ENCODE measurements at regions not wholly inside any gene's neighbourhood (a gene's known extent, or its start where the extent isn't known, plus 50 kb on each side); places are given as distances from the start of the nearest gene placed in this dataset.

DNA sequence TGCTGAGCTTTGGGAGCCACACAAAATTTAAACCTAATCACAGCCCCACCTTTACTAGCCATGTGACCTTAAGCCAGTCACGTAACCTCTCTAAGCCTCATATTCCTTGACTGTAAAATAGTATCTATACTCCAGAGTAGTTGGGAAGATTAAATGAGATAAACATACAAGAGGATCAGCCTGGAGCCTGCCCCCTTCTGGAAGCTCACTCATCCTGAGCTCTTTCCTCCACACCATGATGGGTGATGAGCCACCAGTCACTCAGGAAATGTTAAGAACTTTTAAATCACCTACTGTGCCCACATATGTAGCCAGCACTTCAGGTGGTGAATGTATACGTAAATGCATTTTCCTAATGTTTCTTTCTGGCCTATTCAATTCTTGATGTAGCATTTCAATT, 195.9 kb upstream of the DDX18 start:
- no peak for DNase-seq (ENCODE audit: low spot score)
- Histone ChIP-seq H3K27ac (ENCODE audit: low read depth in 1 of 2, low read length in 2 of 2) (no peak overlapping the region), H3K9me3 (ENCODE audit: control insufficient read depth in 4 of 4, low read length in 3 of 4) (no peaks in the 10 kb centered on the region), H3K4me1 (ENCODE audit: control insufficient read depth in 4 of 4, insufficient read depth in 4 of 4, low read length in 3 of 4) (no peaks in the 10 kb centered on the region), H3K4me3 (ENCODE audit: low read depth in 1 of 3, low read length in 3 of 3) (no peak overlapping the region), H3K27me3 (ENCODE audit: control insufficient read depth in 4 of 4, insufficient read depth in 4 of 4, low read length in 3 of 4) (no peaks in the 10 kb centered on the region), H3K36me3 (ENCODE audit: control insufficient read depth in 4 of 4, insufficient read depth in 3 of 4, low read depth in 1 of 4, low read length in 3 of 4) (no peaks in the 10 kb centered on the region), H3K9ac (ENCODE audit: low read depth in 1 of 2, low read length in 2 of 2) (no peak overlapping the region)
- WGBS = 87% methylated on average over 2 of the region's 2 CpGs
- TF ChIP-seq, protein P1, sequence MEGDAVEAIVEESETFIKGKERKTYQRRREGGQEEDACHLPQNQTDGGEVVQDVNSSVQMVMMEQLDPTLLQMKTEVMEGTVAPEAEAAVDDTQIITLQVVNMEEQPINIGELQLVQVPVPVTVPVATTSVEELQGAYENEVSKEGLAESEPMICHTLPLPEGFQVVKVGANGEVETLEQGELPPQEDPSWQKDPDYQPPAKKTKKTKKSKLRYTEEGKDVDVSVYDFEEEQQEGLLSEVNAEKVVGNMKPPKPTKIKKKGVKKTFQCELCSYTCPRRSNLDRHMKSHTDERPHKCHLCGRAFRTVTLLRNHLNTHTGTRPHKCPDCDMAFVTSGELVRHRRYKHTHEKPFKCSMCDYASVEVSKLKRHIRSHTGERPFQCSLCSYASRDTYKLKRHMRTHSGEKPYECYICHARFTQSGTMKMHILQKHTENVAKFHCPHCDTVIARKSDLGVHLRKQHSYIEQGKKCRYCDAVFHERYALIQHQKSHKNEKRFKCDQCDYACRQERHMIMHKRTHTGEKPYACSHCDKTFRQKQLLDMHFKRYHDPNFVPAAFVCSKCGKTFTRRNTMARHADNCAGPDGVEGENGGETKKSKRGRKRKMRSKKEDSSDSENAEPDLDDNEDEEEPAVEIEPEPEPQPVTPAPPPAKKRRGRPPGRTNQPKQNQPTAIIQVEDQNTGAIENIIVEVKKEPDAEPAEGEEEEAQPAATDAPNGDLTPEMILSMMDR (IDR thresholded peaks at IDR 0.05; ENCODE audit: low read depth, low read length, missing input control) = no peak
- TF ChIP-seq YY1 (IDR thresholded peaks at IDR 0.05) (no peak), TAF1 (conservative IDR thresholded peaks at IDR 0.05) (no peak), RXRA (IDR thresholded peaks at IDR 0.05) (no peak), JUND (IDR thresholded peaks at IDR 0.05) (no peak), GABPA (IDR thresholded peaks at IDR 0.05 in 1 of 2, conservative IDR thresholded peaks at IDR 0.05 in 1 of 2) (no peak), FOXA1 (IDR thresholded peaks at IDR 0.05) (no peak), HNF4G (IDR thresholded peaks at IDR 0.05) (no peak), FOXA2 (IDR thresholded peaks at IDR 0.05) (no peak), EGR1 (IDR thresholded peaks at IDR 0.05; ENCODE audit: low read depth in 2 of 2) (no peak), HNF4A (conservative IDR thresholded peaks at IDR 0.05) (no peak), SP1 (IDR thresholded peaks at IDR 0.05) (no peak), RAD21 (IDR thresholded peaks at IDR 0.05) (no peak)
- TF ChIP-seq, protein P2, sequence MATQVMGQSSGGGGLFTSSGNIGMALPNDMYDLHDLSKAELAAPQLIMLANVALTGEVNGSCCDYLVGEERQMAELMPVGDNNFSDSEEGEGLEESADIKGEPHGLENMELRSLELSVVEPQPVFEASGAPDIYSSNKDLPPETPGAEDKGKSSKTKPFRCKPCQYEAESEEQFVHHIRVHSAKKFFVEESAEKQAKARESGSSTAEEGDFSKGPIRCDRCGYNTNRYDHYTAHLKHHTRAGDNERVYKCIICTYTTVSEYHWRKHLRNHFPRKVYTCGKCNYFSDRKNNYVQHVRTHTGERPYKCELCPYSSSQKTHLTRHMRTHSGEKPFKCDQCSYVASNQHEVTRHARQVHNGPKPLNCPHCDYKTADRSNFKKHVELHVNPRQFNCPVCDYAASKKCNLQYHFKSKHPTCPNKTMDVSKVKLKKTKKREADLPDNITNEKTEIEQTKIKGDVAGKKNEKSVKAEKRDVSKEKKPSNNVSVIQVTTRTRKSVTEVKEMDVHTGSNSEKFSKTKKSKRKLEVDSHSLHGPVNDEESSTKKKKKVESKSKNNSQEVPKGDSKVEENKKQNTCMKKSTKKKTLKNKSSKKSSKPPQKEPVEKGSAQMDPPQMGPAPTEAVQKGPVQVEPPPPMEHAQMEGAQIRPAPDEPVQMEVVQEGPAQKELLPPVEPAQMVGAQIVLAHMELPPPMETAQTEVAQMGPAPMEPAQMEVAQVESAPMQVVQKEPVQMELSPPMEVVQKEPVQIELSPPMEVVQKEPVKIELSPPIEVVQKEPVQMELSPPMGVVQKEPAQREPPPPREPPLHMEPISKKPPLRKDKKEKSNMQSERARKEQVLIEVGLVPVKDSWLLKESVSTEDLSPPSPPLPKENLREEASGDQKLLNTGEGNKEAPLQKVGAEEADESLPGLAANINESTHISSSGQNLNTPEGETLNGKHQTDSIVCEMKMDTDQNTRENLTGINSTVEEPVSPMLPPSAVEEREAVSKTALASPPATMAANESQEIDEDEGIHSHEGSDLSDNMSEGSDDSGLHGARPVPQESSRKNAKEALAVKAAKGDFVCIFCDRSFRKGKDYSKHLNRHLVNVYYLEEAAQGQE (IDR thresholded peaks at IDR 0.05) = no peak
- TF ChIP-seq, protein P3, sequence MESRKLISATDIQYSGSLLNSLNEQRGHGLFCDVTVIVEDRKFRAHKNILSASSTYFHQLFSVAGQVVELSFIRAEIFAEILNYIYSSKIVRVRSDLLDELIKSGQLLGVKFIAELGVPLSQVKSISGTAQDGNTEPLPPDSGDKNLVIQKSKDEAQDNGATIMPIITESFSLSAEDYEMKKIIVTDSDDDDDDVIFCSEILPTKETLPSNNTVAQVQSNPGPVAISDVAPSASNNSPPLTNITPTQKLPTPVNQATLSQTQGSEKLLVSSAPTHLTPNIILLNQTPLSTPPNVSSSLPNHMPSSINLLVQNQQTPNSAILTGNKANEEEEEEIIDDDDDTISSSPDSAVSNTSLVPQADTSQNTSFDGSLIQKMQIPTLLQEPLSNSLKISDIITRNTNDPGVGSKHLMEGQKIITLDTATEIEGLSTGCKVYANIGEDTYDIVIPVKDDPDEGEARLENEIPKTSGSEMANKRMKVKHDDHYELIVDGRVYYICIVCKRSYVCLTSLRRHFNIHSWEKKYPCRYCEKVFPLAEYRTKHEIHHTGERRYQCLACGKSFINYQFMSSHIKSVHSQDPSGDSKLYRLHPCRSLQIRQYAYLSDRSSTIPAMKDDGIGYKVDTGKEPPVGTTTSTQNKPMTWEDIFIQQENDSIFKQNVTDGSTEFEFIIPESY (IDR thresholded peaks at IDR 0.05) = no peak
- TF ChIP-seq, protein P4, sequence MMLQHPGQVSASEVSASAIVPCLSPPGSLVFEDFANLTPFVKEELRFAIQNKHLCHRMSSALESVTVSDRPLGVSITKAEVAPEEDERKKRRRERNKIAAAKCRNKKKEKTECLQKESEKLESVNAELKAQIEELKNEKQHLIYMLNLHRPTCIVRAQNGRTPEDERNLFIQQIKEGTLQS (IDR thresholded peaks at IDR 0.05) = no peak
- TF ChIP-seq, protein P5, sequence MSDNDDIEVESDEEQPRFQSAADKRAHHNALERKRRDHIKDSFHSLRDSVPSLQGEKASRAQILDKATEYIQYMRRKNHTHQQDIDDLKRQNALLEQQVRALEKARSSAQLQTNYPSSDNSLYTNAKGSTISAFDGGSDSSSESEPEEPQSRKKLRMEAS (IDR thresholded peaks at IDR 0.05) = no peak

DNA sequence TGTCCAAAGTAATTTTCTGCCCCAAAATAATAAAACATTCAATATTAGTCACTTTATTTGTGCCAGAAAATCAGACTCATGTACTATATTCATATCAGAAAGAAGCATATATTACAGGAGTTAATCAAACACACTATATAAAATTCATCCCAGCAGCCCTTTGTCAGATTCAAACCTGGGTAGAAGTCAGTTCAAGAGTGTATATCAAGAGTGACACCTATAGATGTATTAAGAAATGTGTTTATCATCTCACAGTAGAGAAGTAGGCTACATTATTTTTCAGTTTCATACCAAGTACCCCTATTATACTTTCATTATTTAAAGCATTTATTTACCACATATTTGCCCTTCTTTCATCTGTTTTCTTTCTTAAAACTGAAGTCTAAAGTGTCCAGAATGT, 193.2 kb upstream of the DDX18 start:
- DNase-seq (ENCODE audit: low spot score) = no peak
- no peak for TF ChIP-seq TAF1 (conservative IDR thresholded peaks at IDR 0.05)
- no peak for TF ChIP-seq JUND (IDR thresholded peaks at IDR 0.05)
- TF ChIP-seq, protein P3 (IDR thresholded peaks at IDR 0.05) = no peak
- TF ChIP-seq, protein P2 (IDR thresholded peaks at IDR 0.05) = no peak
- TF ChIP-seq RXRA (IDR thresholded peaks at IDR 0.05) = no peak

More for the DNA sequence above, 193.2 kb upstream of the DDX18 start:
- H3K4me3 ChIP-seq (ENCODE audit: low read depth in 1 of 3, low read length in 3 of 3) = no peak overlapping the region
- H3K27ac ChIP-seq (ENCODE audit: low read depth in 1 of 2, low read length in 2 of 2) = no peak overlapping the region
- no peaks in the 10 kb centered on the region for H3K36me3 ChIP-seq (ENCODE audit: control insufficient read depth in 4 of 4, insufficient read depth in 3 of 4, low read depth in 1 of 4, low read length in 3 of 4)
- no peaks in the 10 kb centered on the region for H3K27me3 ChIP-seq (ENCODE audit: control insufficient read depth in 4 of 4, insufficient read depth in 4 of 4, low read length in 3 of 4)
- no peaks in the 10 kb centered on the region for H3K4me1 ChIP-seq (ENCODE audit: control insufficient read depth in 4 of 4, insufficient read depth in 4 of 4, low read length in 3 of 4)
- no peak overlapping the region for H3K9ac ChIP-seq (ENCODE audit: low read depth in 1 of 2, low read length in 2 of 2)
- no peaks in the 10 kb centered on the region for H3K9me3 ChIP-seq (ENCODE audit: control insufficient read depth in 4 of 4, low read length in 3 of 4)

Data from liver (tissue), 8 donors.